Osteocyte (in vitro differentiated cells): ENCODE measurements at regions not wholly inside any gene's neighbourhood (a gene's known extent, or its start where the extent isn't known, plus 50 kb on each side); places are given as distances from the start of the nearest gene placed in this dataset.
A peak's percentile ranks its signal among the peaks of the same experiment; 100 is the strongest.
"Not testable (repeated sequence)": the region's sequence is repeated elsewhere in the genome, so short reads cannot be mapped to it uniquely, and the experiment has no call there.

Experiments
- DNase-seq: peaks from one replicate; pipeline ENCODE4 v3.0.0; 2021; ENCODE audit warnings: mixed read lengths; ENCODE audit not compliant: unreplicated experiment; ENCODE audit errors: extremely low spot score
- H3K27ac Mint-ChIP-seq: one replicate; pipeline ENCODE4 v1.8.0; 2021; ENCODE audit warnings: mild to moderate bottlenecking, mixed read lengths; ENCODE audit not compliant: unreplicated experiment
- H3K27me3 Mint-ChIP-seq: one replicate; pipeline ENCODE4 v1.8.0; 2021; ENCODE audit warnings: mixed read lengths; ENCODE audit not compliant: unreplicated experiment
- H3K36me3 Mint-ChIP-seq: one replicate; pipeline ENCODE4 v1.8.0; 2021; ENCODE audit warnings: mixed read lengths; ENCODE audit not compliant: unreplicated experiment
- H3K4me1 Mint-ChIP-seq: one replicate; pipeline ENCODE4 v1.8.0; 2021; ENCODE audit warnings: mixed read lengths; ENCODE audit not compliant: unreplicated experiment
- H3K4me3 Mint-ChIP-seq: one replicate; pipeline ENCODE4 v1.8.0; 2021; ENCODE audit warnings: mild to moderate bottlenecking, moderate library complexity, mixed read lengths; ENCODE audit not compliant: unreplicated experiment
- H3K9me3 Mint-ChIP-seq: one replicate; pipeline ENCODE4 v1.8.0; 2021; ENCODE audit warnings: mixed read lengths; ENCODE audit not compliant: unreplicated experiment
- TF ChIP-seq, protein P1 (sequence below): fragments of 200-600 bp; sonication (generic); IDR thresholded peaks from 2 replicates; pipeline ENCODE4 v1.5.0; 2021; ENCODE audit warnings: antibody characterized with exemption, mild to moderate bottlenecking, moderate library complexity

GRCh38 chr2:207230261-207231105, 64.7 kb upstream of the KLF7 start:
- TF ChIP-seq, protein P1, sequence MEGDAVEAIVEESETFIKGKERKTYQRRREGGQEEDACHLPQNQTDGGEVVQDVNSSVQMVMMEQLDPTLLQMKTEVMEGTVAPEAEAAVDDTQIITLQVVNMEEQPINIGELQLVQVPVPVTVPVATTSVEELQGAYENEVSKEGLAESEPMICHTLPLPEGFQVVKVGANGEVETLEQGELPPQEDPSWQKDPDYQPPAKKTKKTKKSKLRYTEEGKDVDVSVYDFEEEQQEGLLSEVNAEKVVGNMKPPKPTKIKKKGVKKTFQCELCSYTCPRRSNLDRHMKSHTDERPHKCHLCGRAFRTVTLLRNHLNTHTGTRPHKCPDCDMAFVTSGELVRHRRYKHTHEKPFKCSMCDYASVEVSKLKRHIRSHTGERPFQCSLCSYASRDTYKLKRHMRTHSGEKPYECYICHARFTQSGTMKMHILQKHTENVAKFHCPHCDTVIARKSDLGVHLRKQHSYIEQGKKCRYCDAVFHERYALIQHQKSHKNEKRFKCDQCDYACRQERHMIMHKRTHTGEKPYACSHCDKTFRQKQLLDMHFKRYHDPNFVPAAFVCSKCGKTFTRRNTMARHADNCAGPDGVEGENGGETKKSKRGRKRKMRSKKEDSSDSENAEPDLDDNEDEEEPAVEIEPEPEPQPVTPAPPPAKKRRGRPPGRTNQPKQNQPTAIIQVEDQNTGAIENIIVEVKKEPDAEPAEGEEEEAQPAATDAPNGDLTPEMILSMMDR: peak; percentile 46
- no peaks in the 10 kb centered on the region for H3K27me3 Mint-ChIP-seq
- H3K36me3 Mint-ChIP-seq: no peaks in the 10 kb centered on the region
- H3K4me3 Mint-ChIP-seq: no peak overlapping the region
- H3K27ac Mint-ChIP-seq: no peak overlapping the region
- peaks cover 44% of the 10 kb centered on the region for H3K4me1 Mint-ChIP-seq
- no peak for DNase-seq
- no peaks in the 10 kb centered on the region for H3K9me3 Mint-ChIP-seq

DNA sequence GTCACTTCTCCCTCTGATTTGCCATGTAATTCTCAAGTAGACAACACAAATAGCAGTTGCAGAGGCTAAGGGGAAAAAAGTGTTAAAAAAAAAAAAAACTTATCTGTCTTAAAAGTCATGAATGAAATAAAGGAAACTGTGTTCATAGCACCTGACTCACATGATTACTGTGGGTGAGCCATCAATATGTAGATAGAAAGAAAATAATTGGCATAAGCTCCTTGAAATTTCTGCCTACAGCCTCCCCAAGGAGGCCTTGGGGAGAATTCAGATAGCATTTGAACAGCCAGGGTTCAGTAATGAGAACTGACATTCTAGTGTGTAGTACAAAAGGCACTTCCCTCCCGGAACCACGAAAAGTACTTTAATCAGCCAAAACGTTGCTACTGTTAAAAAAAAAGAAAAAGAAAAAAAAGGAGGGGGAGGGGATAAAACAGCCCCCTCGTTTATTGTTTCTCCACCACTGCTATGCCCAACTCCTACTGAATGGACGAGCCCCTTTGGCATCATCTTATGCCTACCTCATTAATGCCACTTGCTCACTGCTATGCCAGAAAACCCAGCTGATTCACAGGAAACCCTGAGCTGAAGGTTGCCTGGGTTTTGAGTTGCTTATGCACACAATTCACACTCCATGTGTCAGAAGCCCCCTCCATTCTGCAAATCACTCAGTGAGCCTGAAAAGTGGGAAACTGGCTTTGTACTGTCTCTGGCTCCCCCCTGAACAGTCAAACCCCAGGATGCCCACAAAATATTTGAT, 65.5 kb upstream of the KLF7 start:
- TF ChIP-seq, protein P1: no peak
- no peak for DNase-seq
- Mint-ChIP-seq H3K36me3 (no peaks in the 10 kb centered on the region), H3K4me3 (no peak overlapping the region), H3K4me1 (peaks cover 52% of the 10 kb centered on the region), H3K27me3 (no peaks in the 10 kb centered on the region), H3K9me3 (peaks cover 5% of the 10 kb centered on the region), H3K27ac (peak overlapping the region; percentile 76)

- H3K36me3 Mint-ChIP-seq: no peaks in the 10 kb centered on the region
- peaks cover 6% of the 10 kb centered on the region for H3K9me3 Mint-ChIP-seq
- H3K27ac Mint-ChIP-seq: peak overlapping the region; percentile 76
- H3K4me1 Mint-ChIP-seq: peaks cover 50% of the 10 kb centered on the region
- no peaks in the 10 kb centered on the region for H3K27me3 Mint-ChIP-seq
- TF ChIP-seq, protein P1: no peak
- no peak overlapping the region for H3K4me3 Mint-ChIP-seq
- DNase-seq: no peak
These were observed 66.2 kb upstream of the KLF7 start for GRCh38 chr2:207231967-207232366.

DNA sequence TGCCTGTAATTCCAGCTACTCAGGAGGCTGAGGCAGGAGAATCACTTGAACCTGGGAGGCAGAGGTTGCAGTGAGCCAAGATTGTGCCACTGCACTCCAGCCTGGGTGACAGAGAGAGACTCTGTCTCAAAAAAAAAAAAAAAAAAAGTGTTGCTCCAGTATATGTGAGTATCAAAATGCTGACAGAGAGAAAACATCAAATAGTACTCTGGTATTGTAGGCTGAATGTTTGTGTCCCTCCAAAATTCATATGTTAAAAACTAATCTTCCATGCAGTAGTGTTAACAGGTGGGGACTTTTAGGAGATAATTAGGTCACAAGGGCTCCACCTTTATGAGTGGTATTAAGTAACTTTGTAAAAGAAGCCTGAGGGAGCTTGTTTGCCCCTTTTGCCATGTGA, 67.4 kb upstream of the KLF7 start:
- H3K27me3 Mint-ChIP-seq, H3K9me3 Mint-ChIP-seq, H3K36me3 Mint-ChIP-seq, DNase-seq, H3K4me3 Mint-ChIP-seq, H3K27ac Mint-ChIP-seq: not testable (repeated sequence)
- peaks cover 45% of the 10 kb centered on the region for H3K4me1 Mint-ChIP-seq

GRCh38 chr2:207233731-207234130, 68.0 kb upstream of the KLF7 start:
- Mint-ChIP-seq H3K4me1 (peaks cover 40% of the 10 kb centered on the region), H3K9me3 (peaks cover 6% of the 10 kb centered on the region), H3K36me3 (no peaks in the 10 kb centered on the region), H3K27ac (no peak overlapping the region), H3K27me3 (no peaks in the 10 kb centered on the region), H3K4me3 (no peak overlapping the region)
- TF ChIP-seq, protein P1: no peak
- no peak for DNase-seq
